Left ventricle myocardium inferior (tissue), 1 donor: ENCODE measurements at regions not wholly inside any gene's neighbourhood (a gene's known extent, or its start where the extent isn't known, plus 50 kb on each side); places are given as distances from the start of the nearest gene placed in this dataset.
"Not testable (repeated sequence)": the region's sequence is repeated elsewhere in the genome, so short reads cannot be mapped to it uniquely, and the experiment has no call there.

Source experiments
- DNase-seq: peaks from one replicate; pipeline ENCODE4 v3.0.0-alpha.2; 2020
- H3K27ac ChIP-seq: fragments of 200-600 bp; replicated peaks from 2 replicates; pipeline ENCODE4 v1.8.0; 2021
- H3K27me3 ChIP-seq: fragments of 200-600 bp; 2 replicates; pipeline ENCODE4 v1.8.0; 2021; ENCODE audit warnings: low read depth
- H3K36me3 ChIP-seq: fragments of 200-600 bp; 2 replicates; pipeline ENCODE4 v1.8.0; 2021
- H3K4me1 ChIP-seq: fragments of 200-600 bp; 2 replicates; pipeline ENCODE4 v1.8.0; 2021
- H3K4me3 ChIP-seq: fragments of 200-600 bp; 2 replicates; pipeline ENCODE4 v1.8.0; 2021; ENCODE audit warnings: mild to moderate bottlenecking, moderate library complexity
- H3K9me3 ChIP-seq: fragments of 200-600 bp; replicated peaks from 2 replicates; pipeline ENCODE4 v1.8.0; 2021
- intact Hi-C: fragments of 100-400 bp; cut with micrococcal nuclease; formaldehyde crosslinking; loops from one replicate; pipeline ENCODE4 v1.11.0; 2022
- TF ChIP-seq, protein P1 (sequence below): fragments of 200-600 bp; IDR thresholded peaks from 2 replicates; pipeline ENCODE4 v1.8.0; 2021; ENCODE audit warnings: antibody characterized with exemption, mild to moderate bottlenecking, borderline replicate concordance
- donor health status: DM: no; HTN: yes; CAD: no; lungs with severe emphysema.

GRCh38 chr1:213539464-213539863 is 448.3 kb upstream of the PROX1 start:
- intact Hi-C loops: no loop called here
- Histone ChIP-seq H3K4me3 (no peak overlapping the region), H3K36me3 (no peaks in the 10 kb centered on the region), H3K4me1 (no peaks in the 10 kb centered on the region), H3K27me3 (no peaks in the 10 kb centered on the region), H3K9me3 (no peaks in the 10 kb centered on the region), H3K27ac (no peak overlapping the region)
- no peak for DNase-seq
- TF ChIP-seq, protein P1, sequence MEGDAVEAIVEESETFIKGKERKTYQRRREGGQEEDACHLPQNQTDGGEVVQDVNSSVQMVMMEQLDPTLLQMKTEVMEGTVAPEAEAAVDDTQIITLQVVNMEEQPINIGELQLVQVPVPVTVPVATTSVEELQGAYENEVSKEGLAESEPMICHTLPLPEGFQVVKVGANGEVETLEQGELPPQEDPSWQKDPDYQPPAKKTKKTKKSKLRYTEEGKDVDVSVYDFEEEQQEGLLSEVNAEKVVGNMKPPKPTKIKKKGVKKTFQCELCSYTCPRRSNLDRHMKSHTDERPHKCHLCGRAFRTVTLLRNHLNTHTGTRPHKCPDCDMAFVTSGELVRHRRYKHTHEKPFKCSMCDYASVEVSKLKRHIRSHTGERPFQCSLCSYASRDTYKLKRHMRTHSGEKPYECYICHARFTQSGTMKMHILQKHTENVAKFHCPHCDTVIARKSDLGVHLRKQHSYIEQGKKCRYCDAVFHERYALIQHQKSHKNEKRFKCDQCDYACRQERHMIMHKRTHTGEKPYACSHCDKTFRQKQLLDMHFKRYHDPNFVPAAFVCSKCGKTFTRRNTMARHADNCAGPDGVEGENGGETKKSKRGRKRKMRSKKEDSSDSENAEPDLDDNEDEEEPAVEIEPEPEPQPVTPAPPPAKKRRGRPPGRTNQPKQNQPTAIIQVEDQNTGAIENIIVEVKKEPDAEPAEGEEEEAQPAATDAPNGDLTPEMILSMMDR: no peak

- TF ChIP-seq, protein P1: no peak
- no peaks in the 10 kb centered on the region for H3K9me3 ChIP-seq
- H3K27ac ChIP-seq: no peak overlapping the region
- intact Hi-C loops: no loop called here
- no peaks in the 10 kb centered on the region for H3K4me1 ChIP-seq
- no peaks in the 10 kb centered on the region for H3K36me3 ChIP-seq
- no peak overlapping the region for H3K4me3 ChIP-seq
- no peak for DNase-seq
- no peaks in the 10 kb centered on the region for H3K27me3 ChIP-seq
Observed at GRCh38 chr1:213541641-213542040, 446.1 kb upstream of the PROX1 start.

- H3K27ac ChIP-seq, H3K4me3 ChIP-seq, H3K27me3 ChIP-seq, H3K9me3 ChIP-seq, intact Hi-C loops, H3K4me1 ChIP-seq, H3K36me3 ChIP-seq, DNase-seq: not testable (repeated sequence)
Observed at GRCh38 chr1:213545181-213545580, 442.6 kb upstream of the PROX1 start.

DNA sequence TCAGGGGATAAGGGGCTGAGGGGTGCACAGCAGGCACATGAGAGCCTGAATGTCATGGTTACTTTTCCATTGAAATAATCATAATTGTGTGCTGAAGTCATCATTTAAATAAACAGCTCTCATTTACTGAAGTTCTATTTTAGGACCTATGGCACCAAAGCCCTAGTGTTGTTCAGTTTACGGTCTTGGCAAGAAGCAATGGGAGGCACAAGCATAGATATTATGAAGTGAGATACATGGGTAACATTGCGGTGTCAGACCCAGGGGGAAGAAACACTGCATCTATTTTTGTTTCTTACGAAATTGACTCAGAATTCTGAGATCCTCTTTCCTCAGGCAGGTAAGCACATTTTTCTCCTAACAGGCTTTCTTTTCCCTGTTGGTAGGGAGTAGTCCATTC is 437.8 kb upstream of the PROX1 start:
- Histone ChIP-seq H3K27me3 (no peaks in the 10 kb centered on the region), H3K36me3 (no peaks in the 10 kb centered on the region), H3K9me3 (peaks cover 3% of the 10 kb centered on the region), H3K4me3 (no peak overlapping the region), H3K4me1 (peaks cover 9% of the 10 kb centered on the region), H3K27ac (no peak overlapping the region)
- no peak for DNase-seq
- intact Hi-C loops: no loop called here
- TF ChIP-seq, protein P1: no peak

- H3K36me3 ChIP-seq: no peaks in the 10 kb centered on the region
- TF ChIP-seq, protein P1: no peak
- DNase-seq: no peak
- intact Hi-C loops: no loop called here
- H3K27ac ChIP-seq: no peak overlapping the region
- no peak overlapping the region for H3K4me3 ChIP-seq
- peaks cover 3% of the 10 kb centered on the region for H3K9me3 ChIP-seq
- H3K4me1 ChIP-seq: peaks cover 9% of the 10 kb centered on the region
- H3K27me3 ChIP-seq: no peaks in the 10 kb centered on the region
Observed at GRCh38 chr1:213550804-213551203, 437.0 kb upstream of the PROX1 start.

- Histone ChIP-seq H3K9me3 (peaks cover 3% of the 10 kb centered on the region), H3K4me1 (peaks cover 9% of the 10 kb centered on the region), H3K27ac (no peak overlapping the region), H3K36me3 (no peaks in the 10 kb centered on the region), H3K27me3 (no peaks in the 10 kb centered on the region), H3K4me3 (no peak overlapping the region)
- intact Hi-C loops: no loop called here
- DNase-seq: no peak
- TF ChIP-seq, protein P1: no peak
Observed at GRCh38 chr1:213552045-213552444, 435.7 kb upstream of the PROX1 start.
